BE2C (cell line): ENCODE measurements at regions not wholly inside any gene's neighbourhood (a gene's known extent, or its start where the extent isn't known, plus 50 kb on each side); places are given as distances from the start of the nearest gene placed in this dataset.

ENCODE experiments used
- DNase-seq: peaks from one replicate; pipeline ENCODE4 v3.0.0-alpha.2; 2020
- H3K27me3 ChIP-seq: fragments of 250-450 bp; sonication (Bioruptor Pico); 2 replicates; pipeline ENCODE4 v1.5.1; 2020; ENCODE audit warnings: mild to moderate bottlenecking
- H3K36me3 ChIP-seq: fragments of 250-450 bp; sonication (Bioruptor Pico); 2 replicates; pipeline ENCODE4 v1.5.1; 2020; ENCODE audit warnings: mild to moderate bottlenecking
- H3K4me1 ChIP-seq: fragments of 250-450 bp; sonication (Bioruptor Pico); 2 replicates; pipeline ENCODE4 v1.5.1; 2020
- H3K4me3 ChIP-seq: 2 replicates; pipeline ENCODE4 v1.5.1; 2011; ENCODE audit warnings: low read depth, low read length
- H3K9me3 ChIP-seq: fragments of 250-450 bp; sonication (Bioruptor Pico); 2 replicates; pipeline ENCODE4 v1.5.1; 2020
- CTCF ChIP-seq: IDR thresholded peaks from 2 replicates; pipeline ENCODE4 v1.5.1; 2012; ENCODE audit warnings: mild to moderate bottlenecking, low read depth, low read length

DNA sequence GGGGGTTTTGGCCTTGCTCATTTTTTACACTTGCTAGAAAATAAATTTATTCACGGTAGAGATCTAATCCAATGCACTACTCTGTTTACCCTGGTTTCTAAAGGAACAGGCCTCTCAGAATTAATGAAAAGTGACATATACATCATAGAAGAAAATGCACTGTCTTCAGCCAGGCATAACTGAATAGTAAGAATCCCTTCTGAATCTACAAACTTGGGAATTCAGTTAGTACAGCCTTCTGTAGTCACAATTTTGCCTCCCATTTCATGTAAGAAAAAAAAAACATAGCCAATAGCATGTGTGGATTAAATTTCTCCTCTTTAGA is 197.3 kb downstream of the CAAP1 start:
- Histone ChIP-seq H3K4me1 (peaks cover 8% of the 10 kb centered on the region; the same call in 1 of the 2 replicates), H3K36me3 (no peaks in the 10 kb centered on the region)
- TF ChIP-seq CTCF = no peak

GRCh38 chr9:26694381-26695297 is 198.0 kb downstream of the CAAP1 start:
- H3K4me1 ChIP-seq = peaks cover 8% of the 10 kb centered on the region; the same call in 1 of the 2 replicates
- no peaks in the 10 kb centered on the region for H3K36me3 ChIP-seq
- no peak for TF ChIP-seq CTCF
- peak; percentile 13 for DNase-seq
- H3K27me3 ChIP-seq = no peaks in the 10 kb centered on the region
- no peaks in the 10 kb centered on the region for H3K9me3 ChIP-seq
- no peak overlapping the region for H3K4me3 ChIP-seq

More for the DNA sequence above, 197.3 kb downstream of the CAAP1 start:
- Histone ChIP-seq H3K27me3 (no peaks in the 10 kb centered on the region), H3K9me3 (no peaks in the 10 kb centered on the region), H3K4me3 (no peak overlapping the region)
- no peak for DNase-seq

GRCh38 chr9:26689041-26689440 is 203.6 kb downstream of the CAAP1 start:
- H3K27me3 ChIP-seq = no peaks in the 10 kb centered on the region
- no peaks in the 10 kb centered on the region for H3K9me3 ChIP-seq
- no peaks in the 10 kb centered on the region for H3K36me3 ChIP-seq
- peaks cover 17% of the 10 kb centered on the region for H3K4me1 ChIP-seq
- no peak for TF ChIP-seq CTCF
- DNase-seq = no peak
- H3K4me3 ChIP-seq = no peak overlapping the region

- Histone ChIP-seq H3K4me1 (peaks cover 22% of the 10 kb centered on the region), H3K36me3 (no peaks in the 10 kb centered on the region), H3K4me3 (no peak overlapping the region), H3K9me3 (no peaks in the 10 kb centered on the region), H3K27me3 (no peaks in the 10 kb centered on the region)
- DNase-seq = peak; percentile 28
- TF ChIP-seq CTCF = no peak
These were observed 205.2 kb downstream of the CAAP1 start for GRCh38 chr9:26687421-26687820.

DNA sequence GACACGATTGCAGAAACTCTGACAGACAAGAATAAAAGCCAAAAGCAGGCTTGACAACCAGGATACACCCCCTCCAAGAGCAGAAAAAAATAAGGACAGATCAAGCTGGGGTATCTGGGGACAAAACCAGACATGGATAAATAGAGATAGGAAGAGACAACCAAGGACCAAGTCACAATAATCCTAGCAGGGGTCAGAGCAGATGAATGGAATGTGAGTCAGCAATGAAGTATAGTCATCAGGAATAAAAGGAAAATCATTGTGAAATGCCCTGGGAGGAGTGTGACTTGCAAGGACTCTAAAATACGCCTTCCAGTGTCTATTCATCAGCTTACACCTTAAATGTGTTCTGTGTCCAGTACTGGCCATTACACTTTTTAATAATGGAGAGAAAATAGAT is 206.8 kb downstream of the CAAP1 start:
- Histone ChIP-seq H3K27me3 (no peaks in the 10 kb centered on the region), H3K36me3 (no peaks in the 10 kb centered on the region), H3K4me1 (peaks cover 29% of the 10 kb centered on the region), H3K9me3 (no peaks in the 10 kb centered on the region), H3K4me3 (no peak overlapping the region)
- no peak for TF ChIP-seq CTCF
- no peak for DNase-seq

- peaks cover 29% of the 10 kb centered on the region for H3K4me1 ChIP-seq
- no peak overlapping the region for H3K4me3 ChIP-seq
- no peaks in the 10 kb centered on the region for H3K9me3 ChIP-seq
- TF ChIP-seq CTCF = 0 out of 2 replicates have a peak, but pooled peaks have one; percentile 10
- H3K27me3 ChIP-seq = no peaks in the 10 kb centered on the region
- peak; percentile 56 for DNase-seq
- H3K36me3 ChIP-seq = no peaks in the 10 kb centered on the region
These were observed 208.6 kb downstream of the CAAP1 start for GRCh38 chr9:26684029-26684428.
